ENCODE measurements at regions not wholly inside any gene's neighbourhood (a gene's known extent, or its start where the extent isn't known, plus 50 kb on each side); places are given as distances from the start of the nearest gene placed in this dataset.
A peak's percentile ranks its signal among the peaks of the same experiment; 100 is the strongest.
"Not testable (repeated sequence)": the region's sequence is repeated elsewhere in the genome, so short reads cannot be mapped to it uniquely, and the experiment has no call there.

GRCh38 chr15:59798605-59798917 lies 109.4 kb upstream of the BNIP2 start:
- Histone ChIP-seq H2AFZ (ENCODE audit: low read length) (no peak overlapping the region), H3K27me3 (ENCODE audit: low read length) (no peaks in the 10 kb centered on the region), H3K27ac (ENCODE audit: low read length) (no peak overlapping the region), H3K4me2 (ENCODE audit: low read depth, low read length, poor library complexity, severe bottlenecking) (no peak overlapping the region), H3K36me3 (ENCODE audit: insufficient read depth, low read length) (no peaks in the 10 kb centered on the region), H3K79me2 (ENCODE audit: low read length) (no peaks in the 10 kb centered on the region), H3K4me3 (ENCODE audit: low read length) (no peak overlapping the region), H3K9me3 (ENCODE audit: low read length) (no peaks in the 10 kb centered on the region), H4K20me1 (ENCODE audit: insufficient read depth, low read depth, low read length) (no peaks in the 10 kb centered on the region), H3K9ac (ENCODE audit: low read length) (no peak overlapping the region), H3K4me1 (ENCODE audit: low read length) (no peaks in the 10 kb centered on the region), H3K9me2 (replicated peaks; ENCODE audit: insufficient read depth, low read length) (no peaks in the 10 kb centered on the region)
- DNase-seq, result no peak

GRCh38 chr15:59797756-59798604 lies 108.9 kb upstream of the BNIP2 start:
- Histone ChIP-seq H3K9ac (ENCODE audit: low read length) (no peak overlapping the region), H3K9me3 (ENCODE audit: low read length) (no peaks in the 10 kb centered on the region), H4K20me1 (ENCODE audit: insufficient read depth, low read depth, low read length) (no peaks in the 10 kb centered on the region), H3K4me1 (ENCODE audit: low read length) (no peaks in the 10 kb centered on the region), H3K4me2 (ENCODE audit: low read depth, low read length, poor library complexity, severe bottlenecking) (no peak overlapping the region), H3K9me2 (replicated peaks; ENCODE audit: insufficient read depth, low read length) (no peaks in the 10 kb centered on the region), H3K27ac (ENCODE audit: low read length) (no peak overlapping the region), H3K27me3 (ENCODE audit: low read length) (no peaks in the 10 kb centered on the region), H3K79me2 (ENCODE audit: low read length) (no peaks in the 10 kb centered on the region), H3K36me3 (ENCODE audit: insufficient read depth, low read length) (no peaks in the 10 kb centered on the region), H3K4me3 (ENCODE audit: low read length) (no peak overlapping the region), H2AFZ (ENCODE audit: low read length) (no peak overlapping the region)
- no peak for DNase-seq

GRCh38 chr15:59794229-59794886 lies 105.2 kb upstream of the BNIP2 start:
- Histone ChIP-seq H3K4me3 (ENCODE audit: low read length) (no peak overlapping the region), H4K20me1 (ENCODE audit: insufficient read depth, low read depth, low read length) (no peaks in the 10 kb centered on the region), H3K79me2 (ENCODE audit: low read length) (no peaks in the 10 kb centered on the region), H3K4me2 (ENCODE audit: low read depth, low read length, poor library complexity, severe bottlenecking) (no peak overlapping the region), H3K9ac (ENCODE audit: low read length) (no peak overlapping the region), H3K9me2 (replicated peaks; ENCODE audit: insufficient read depth, low read length) (no peaks in the 10 kb centered on the region), H3K27ac (ENCODE audit: low read length) (no peak overlapping the region), H3K4me1 (ENCODE audit: low read length) (no peaks in the 10 kb centered on the region), H3K36me3 (ENCODE audit: insufficient read depth, low read length) (no peaks in the 10 kb centered on the region), H3K27me3 (ENCODE audit: low read length) (no peaks in the 10 kb centered on the region), H3K9me3 (ENCODE audit: low read length) (no peaks in the 10 kb centered on the region), H2AFZ (ENCODE audit: low read length) (no peak overlapping the region)
- no peak for DNase-seq

- H2AFZ ChIP-seq (ENCODE audit: low read length), result no peak overlapping the region
- H3K4me1 ChIP-seq (ENCODE audit: low read length), result no peaks in the 10 kb centered on the region
- no peaks in the 10 kb centered on the region for H4K20me1 ChIP-seq (ENCODE audit: insufficient read depth, low read depth, low read length)
- H3K27me3 ChIP-seq (ENCODE audit: low read length), result no peaks in the 10 kb centered on the region
- H3K4me2 ChIP-seq (ENCODE audit: low read depth, low read length, poor library complexity, severe bottlenecking), result no peak overlapping the region
- no peak overlapping the region for H3K27ac ChIP-seq (ENCODE audit: low read length)
- H3K36me3 ChIP-seq (ENCODE audit: insufficient read depth, low read length), result no peaks in the 10 kb centered on the region
- no peaks in the 10 kb centered on the region for H3K79me2 ChIP-seq (ENCODE audit: low read length)
- no peak for DNase-seq
- H3K9me3 ChIP-seq (ENCODE audit: low read length), result no peaks in the 10 kb centered on the region
- H3K4me3 ChIP-seq (ENCODE audit: low read length), result no peak overlapping the region
- H3K9me2 ChIP-seq (replicated peaks; ENCODE audit: insufficient read depth, low read length), result no peaks in the 10 kb centered on the region
- H3K9ac ChIP-seq (ENCODE audit: low read length), result no peak overlapping the region
Observed at GRCh38 chr15:59792359-59792758, 103.2 kb upstream of the BNIP2 start.

- Histone ChIP-seq H3K27me3 (ENCODE audit: low read length) (no peaks in the 10 kb centered on the region), H3K79me2 (ENCODE audit: low read length) (no peaks in the 10 kb centered on the region), H3K27ac (ENCODE audit: low read length) (no peak overlapping the region), H3K9me3 (ENCODE audit: low read length) (no peaks in the 10 kb centered on the region), H3K9me2 (replicated peaks; ENCODE audit: insufficient read depth, low read length) (no peaks in the 10 kb centered on the region), H3K4me2 (ENCODE audit: low read depth, low read length, poor library complexity, severe bottlenecking) (no peak overlapping the region), H3K36me3 (ENCODE audit: insufficient read depth, low read length) (no peaks in the 10 kb centered on the region), H3K4me1 (ENCODE audit: low read length) (no peaks in the 10 kb centered on the region), H3K9ac (ENCODE audit: low read length) (no peak overlapping the region), H2AFZ (ENCODE audit: low read length) (no peak overlapping the region), H4K20me1 (ENCODE audit: insufficient read depth, low read depth, low read length) (no peaks in the 10 kb centered on the region), H3K4me3 (ENCODE audit: low read length) (no peak overlapping the region)
- peak; percentile 60 for DNase-seq
Observed at GRCh38 chr15:59791755-59792154, 102.6 kb upstream of the BNIP2 start.

- Histone ChIP-seq H3K36me3 (ENCODE audit: insufficient read depth, low read length) (no peaks in the 10 kb centered on the region), H3K27ac (ENCODE audit: low read length) (no peak overlapping the region), H3K27me3 (ENCODE audit: low read length) (no peaks in the 10 kb centered on the region), H3K9ac (ENCODE audit: low read length) (no peak overlapping the region), H4K20me1 (ENCODE audit: insufficient read depth, low read depth, low read length) (no peaks in the 10 kb centered on the region), H3K4me1 (ENCODE audit: low read length) (no peaks in the 10 kb centered on the region), H3K9me2 (replicated peaks; ENCODE audit: insufficient read depth, low read length) (no peaks in the 10 kb centered on the region), H3K4me3 (ENCODE audit: low read length) (no peak overlapping the region), H3K79me2 (ENCODE audit: low read length) (no peaks in the 10 kb centered on the region), H3K9me3 (ENCODE audit: low read length) (no peaks in the 10 kb centered on the region), H2AFZ (ENCODE audit: low read length) (no peak overlapping the region), H3K4me2 (ENCODE audit: low read depth, low read length, poor library complexity, severe bottlenecking) (no peak overlapping the region)
- DNase-seq, result no peak
Observed at GRCh38 chr15:59791079-59791478, 102.0 kb upstream of the BNIP2 start.

- not testable (repeated sequence) for H3K79me2 ChIP-seq (ENCODE audit: low read length); H3K27me3 ChIP-seq (ENCODE audit: low read length); H3K4me2 ChIP-seq (ENCODE audit: low read depth, low read length, poor library complexity, severe bottlenecking); H2AFZ ChIP-seq (ENCODE audit: low read length); H3K4me3 ChIP-seq (ENCODE audit: low read length); H4K20me1 ChIP-seq (ENCODE audit: insufficient read depth, low read depth, low read length); H3K9me2 ChIP-seq (replicated peaks; ENCODE audit: insufficient read depth, low read length); H3K36me3 ChIP-seq (ENCODE audit: insufficient read depth, low read length); H3K9me3 ChIP-seq (ENCODE audit: low read length); H3K27ac ChIP-seq (ENCODE audit: low read length); H3K4me1 ChIP-seq (ENCODE audit: low read length); DNase-seq; H3K9ac ChIP-seq (ENCODE audit: low read length)
Observed at GRCh38 chr15:59786466-59786865, 97.3 kb upstream of the BNIP2 start.

GRCh38 chr15:59785981-59786380 lies 96.9 kb upstream of the BNIP2 start:
- not testable (repeated sequence) for H4K20me1 ChIP-seq (ENCODE audit: insufficient read depth, low read depth, low read length); H3K9ac ChIP-seq (ENCODE audit: low read length); H3K4me3 ChIP-seq (ENCODE audit: low read length); H3K4me2 ChIP-seq (ENCODE audit: low read depth, low read length, poor library complexity, severe bottlenecking); H2AFZ ChIP-seq (ENCODE audit: low read length); H3K9me2 ChIP-seq (replicated peaks; ENCODE audit: insufficient read depth, low read length); H3K27ac ChIP-seq (ENCODE audit: low read length); H3K4me1 ChIP-seq (ENCODE audit: low read length); H3K9me3 ChIP-seq (ENCODE audit: low read length); DNase-seq; H3K79me2 ChIP-seq (ENCODE audit: low read length); H3K36me3 ChIP-seq (ENCODE audit: insufficient read depth, low read length); H3K27me3 ChIP-seq (ENCODE audit: low read length)

Measured in Karpas-422 (cell line).